HPDE6-E6E7 (cell line): ENCODE measurements at regions not wholly inside any gene's neighbourhood (a gene's known extent, or its start where the extent isn't known, plus 50 kb on each side); places are given as distances from the start of the nearest gene placed in this dataset.

Experiments used
- DNase-seq: peaks from one replicate; pipeline ENCODE4 v3.0.0; 2011; ENCODE audit warnings: missing footprints; ENCODE audit errors: extremely low spot score

DNA sequence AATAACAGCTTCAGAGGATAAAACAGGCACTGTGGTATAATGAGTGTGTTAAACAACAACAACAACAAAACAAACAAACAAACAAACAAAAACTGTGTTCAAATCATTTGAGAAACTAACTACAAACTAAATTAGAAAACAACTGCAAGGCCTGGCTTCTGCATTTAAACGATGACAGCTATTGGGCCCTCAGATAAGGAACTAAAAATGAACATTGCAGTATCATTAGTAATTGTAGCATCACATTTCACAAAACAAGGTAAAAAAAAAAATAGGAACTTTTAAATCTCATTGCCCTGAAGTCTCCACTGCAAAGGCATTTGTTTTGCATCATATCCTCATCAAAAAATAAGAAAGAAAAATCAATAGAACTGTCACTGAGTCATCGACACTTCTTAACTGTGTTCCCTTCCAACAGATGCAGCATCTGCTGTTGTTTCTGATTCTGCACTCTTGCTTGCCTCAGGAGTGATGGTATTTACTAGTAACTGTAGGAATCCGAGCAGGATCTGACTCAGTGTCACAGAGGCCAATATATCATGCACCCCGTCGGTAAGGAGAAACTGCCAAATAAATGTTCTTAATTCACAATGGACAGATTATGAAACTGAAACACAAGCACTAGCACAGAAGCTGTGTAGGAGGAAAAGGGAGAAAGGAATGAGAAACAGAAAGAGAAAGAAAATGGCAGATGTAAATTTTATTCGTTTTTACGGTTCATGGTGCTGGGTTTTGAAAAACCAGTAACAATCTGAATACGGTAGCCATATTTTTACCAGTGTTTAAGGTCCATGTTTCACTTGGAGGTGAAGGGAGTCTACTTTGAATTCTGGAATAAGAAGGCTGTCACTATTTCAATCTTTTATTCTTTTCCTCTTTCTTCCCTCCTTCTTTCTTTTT is 365.7 kb upstream of the EPHA7 start:
- DNase-seq, result peak; percentile 10

GRCh38 chr6:93779086-93779841 is 359.9 kb upstream of the EPHA7 start:
- no peak for DNase-seq

DNA sequence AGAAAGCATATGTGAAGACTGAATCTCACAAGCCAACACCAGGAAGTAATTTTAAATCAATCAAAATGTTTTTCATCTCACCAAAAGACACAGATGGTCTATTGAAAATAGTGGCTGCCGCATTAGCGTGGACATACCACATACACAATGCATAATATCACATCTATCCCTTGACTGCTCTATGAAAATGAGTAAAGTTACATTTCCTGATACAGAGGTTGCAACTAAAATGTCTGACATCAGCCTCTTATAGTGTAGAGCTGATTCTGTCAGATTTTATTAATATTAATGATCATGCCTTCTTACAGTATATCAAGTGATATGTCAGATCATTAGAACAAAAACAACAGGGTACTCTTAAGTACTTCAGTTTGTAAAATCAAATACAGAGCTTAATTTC is 339.8 kb upstream of the EPHA7 start:
- DNase-seq, result no peak

DNA sequence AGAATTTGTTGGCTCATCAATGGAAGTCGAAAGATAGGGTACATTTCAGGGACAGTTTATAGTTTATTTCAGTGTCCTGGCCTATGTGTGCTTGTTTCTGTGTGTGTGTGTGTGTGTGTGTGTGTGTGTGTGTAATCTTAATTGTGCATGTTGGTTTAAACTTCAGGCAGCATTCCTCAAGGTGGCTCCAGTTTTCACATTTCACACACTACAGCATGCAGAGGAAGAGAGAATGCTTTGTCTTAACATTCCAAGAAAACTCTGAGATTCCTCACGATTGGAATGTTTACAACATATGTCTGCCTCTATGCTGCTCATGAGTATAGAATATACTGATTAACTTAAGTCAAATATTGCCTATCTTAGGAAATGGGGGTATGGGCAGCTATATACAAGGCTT is 332.6 kb upstream of the EPHA7 start:
- no peak for DNase-seq

- DNase-seq, result no peak
These were observed 330.6 kb upstream of the EPHA7 start for GRCh38 chr6:93749930-93750329.

DNA sequence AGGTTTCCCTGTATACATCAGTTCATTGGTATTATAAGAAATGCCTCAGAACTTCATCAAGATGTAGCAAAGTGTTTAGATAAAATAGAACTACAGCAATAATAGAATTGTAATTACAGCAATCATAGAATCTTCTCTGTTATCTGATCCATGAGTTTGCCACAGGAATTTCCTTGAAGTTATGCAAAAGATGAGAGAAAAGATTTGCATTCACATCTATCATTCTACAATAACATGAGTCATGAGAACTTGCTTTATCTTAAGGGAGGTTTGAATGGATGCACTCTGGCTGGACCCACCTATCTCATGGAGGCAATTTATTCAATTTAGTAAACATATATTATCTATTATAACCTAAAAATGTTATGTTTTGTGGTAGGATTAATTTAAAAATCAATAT is 329.8 kb upstream of the EPHA7 start:
- no peak for DNase-seq

DNA sequence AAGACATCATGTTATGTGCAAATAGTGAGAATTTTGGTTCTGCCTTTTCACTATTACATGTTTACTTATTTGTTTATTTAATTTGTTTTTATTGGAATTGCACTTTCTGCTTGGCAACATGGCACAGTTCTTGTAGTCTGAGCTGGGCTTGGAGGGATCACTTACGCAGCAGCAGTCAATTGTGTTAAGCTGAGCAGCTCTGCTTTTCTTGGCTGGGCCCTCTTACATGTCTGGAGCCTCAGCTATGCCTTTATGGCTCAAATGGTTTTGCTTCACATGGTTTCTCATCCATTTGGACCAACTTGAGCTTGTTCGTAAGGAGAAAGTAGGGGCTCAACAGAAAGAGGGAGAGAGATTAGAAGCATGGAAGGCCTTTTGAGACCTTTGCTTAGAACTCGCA is 327.5 kb upstream of the EPHA7 start:
- no peak for DNase-seq

DNA sequence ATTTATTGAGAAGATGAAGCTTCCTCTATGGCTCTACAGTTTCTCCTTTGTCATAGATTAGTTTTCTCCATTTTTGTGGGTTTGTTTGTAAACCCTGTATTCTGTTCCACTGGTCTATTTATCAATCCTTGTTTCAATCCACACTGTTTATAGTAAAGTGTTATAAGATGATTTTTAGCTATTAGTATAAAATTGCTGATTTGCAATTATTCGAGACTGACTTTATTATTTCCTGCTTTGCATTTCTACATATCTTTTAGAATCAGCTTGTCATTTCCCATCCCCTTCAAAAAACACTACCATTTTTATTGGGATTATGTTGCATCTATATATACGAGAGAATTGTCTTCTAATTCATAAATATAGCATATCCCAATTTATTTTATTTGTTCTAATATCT is 325.9 kb upstream of the EPHA7 start:
- no peak for DNase-seq

- no peak for DNase-seq
These were observed 315.7 kb upstream of the EPHA7 start for GRCh38 chr6:93735099-93735498.

GRCh38 chr6:93731306-93731705 is 311.9 kb upstream of the EPHA7 start:
- DNase-seq, result no peak

DNA sequence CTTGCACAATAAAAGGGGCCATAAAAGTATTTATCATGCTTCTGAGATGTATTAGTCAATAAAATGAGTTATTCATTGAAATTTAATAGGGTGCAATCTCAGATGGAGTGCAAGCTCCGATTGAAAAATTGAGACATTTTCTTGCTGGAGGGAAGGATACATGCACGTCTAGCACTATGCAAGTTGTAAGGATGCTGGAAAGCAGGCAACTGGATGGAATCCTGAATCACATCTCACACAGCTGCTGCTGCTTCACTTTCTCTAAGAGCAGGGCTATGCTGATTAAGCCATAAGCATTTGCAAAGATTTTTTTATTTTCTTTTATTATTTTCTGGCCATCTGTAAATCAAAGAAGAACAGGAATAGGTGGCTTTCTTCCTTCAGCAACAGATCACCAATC is 308.8 kb upstream of the EPHA7 start:
- no peak for DNase-seq

- no peak for DNase-seq
These were observed 308.1 kb upstream of the EPHA7 start for GRCh38 chr6:93727447-93727846.

DNA sequence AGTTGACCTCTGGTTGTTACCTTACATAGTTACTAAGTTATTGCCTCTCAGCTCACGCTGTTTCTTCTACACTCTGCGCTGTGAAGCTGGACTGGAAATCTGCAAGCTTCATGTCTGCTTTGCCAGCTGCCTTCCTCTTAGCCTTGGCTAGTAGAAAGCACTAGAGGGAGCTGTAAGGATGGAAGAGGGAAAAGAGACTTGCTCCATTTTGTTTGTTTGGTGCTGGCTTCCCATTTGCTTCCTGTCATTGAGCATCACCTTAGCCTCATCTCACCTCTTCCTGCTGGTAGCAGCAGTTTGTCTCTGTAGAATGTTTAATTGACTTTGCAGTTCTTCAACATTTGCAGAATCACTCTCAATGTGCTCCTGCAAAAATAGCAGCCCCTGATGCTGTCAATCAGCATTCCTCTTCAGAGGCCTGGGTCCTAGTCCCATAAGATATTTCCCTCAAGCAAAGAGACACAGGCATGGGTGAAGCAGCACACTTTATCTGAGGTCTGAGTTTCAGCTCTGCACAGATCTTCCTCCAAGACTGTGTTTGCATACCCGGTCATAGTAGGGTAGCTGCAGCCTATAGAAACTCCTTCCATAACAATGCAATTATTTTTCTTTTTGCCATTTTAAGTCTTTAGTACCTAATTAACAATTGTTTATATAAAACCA is 302.2 kb upstream of the EPHA7 start:
- peak; percentile 21 for DNase-seq

DNA sequence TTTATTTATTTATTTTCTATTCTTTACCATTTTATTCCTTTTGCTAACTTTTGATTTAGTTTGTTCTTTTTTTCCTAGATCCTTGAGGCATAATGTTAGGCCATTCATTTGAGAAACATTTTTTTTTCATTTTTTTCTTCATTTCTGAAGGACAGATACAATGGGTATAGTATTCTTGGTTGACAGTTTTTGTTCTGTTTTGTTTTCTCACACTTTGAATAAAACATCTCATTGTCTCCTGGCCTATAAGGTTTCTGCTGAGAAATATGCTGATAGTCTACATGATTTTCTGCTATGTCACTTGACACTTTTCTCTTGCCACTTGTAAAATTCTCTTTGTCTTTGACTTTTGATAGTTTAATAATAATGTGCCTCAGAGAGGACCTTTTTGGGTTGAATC is 294.6 kb upstream of the EPHA7 start:
- no peak for DNase-seq

- DNase-seq, result no peak
These were observed 284.1 kb upstream of the EPHA7 start for GRCh38 chr6:93703431-93703830.

DNA sequence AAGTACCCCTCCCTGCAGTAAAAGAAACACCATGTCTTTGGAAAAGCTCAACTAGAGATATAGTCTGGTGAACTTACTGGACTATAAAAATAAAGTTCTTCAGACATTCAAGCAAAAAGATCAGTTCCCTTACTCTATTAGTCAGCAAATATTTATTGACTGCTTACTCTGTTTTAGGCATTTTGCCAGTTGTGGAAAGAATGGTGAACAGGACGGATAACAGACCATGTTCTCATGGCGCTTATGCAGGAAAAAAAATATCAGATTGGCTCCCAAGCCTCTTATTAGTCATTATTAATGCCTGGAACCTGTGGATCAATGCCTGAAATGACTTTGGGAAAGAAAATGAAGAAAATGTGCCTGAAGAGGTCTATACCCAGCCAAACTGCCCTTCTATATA is 282.2 kb upstream of the EPHA7 start:
- no peak for DNase-seq

- no peak for DNase-seq
These were observed 266.1 kb upstream of the EPHA7 start for GRCh38 chr6:93685494-93685893.

DNA sequence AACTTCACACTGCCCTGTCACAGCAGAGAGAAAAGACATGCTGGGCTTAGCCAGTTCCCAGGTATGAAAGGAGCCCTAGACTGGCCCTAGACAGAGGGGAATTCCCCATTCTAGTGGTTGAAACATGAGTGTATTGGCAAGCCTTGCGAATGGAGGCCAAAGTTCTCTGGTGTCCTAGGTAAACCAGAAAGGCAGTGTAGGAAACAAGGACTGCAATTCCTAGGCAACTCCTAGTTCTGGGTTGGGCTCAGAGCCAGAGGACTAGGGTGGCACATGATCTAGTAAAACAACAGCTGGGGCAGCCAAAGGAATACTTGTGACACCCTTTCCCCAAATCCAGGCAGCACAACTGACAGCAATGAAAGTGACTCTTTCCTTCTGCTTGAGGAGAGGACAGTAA is 265.0 kb upstream of the EPHA7 start:
- no peak for DNase-seq

DNA sequence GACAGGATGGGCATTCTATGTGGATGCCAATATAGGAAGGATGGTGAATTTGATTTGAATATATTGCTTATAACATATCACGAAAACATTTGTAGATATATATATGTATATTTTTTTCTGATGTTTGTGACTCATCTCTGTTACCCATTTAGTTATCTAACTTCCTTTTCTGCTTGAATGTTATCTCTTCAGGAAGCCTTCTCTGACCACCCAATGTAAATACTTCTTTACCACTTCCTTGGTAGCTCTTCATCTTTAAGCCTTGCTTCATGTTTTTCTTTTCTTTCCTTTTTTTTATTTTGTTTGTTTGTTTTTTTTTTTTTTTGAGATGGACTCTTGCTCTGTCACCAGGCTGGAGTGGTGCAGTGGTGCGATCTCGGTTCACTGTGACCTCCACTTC is 260.5 kb upstream of the EPHA7 start:
- DNase-seq, result no peak

DNA sequence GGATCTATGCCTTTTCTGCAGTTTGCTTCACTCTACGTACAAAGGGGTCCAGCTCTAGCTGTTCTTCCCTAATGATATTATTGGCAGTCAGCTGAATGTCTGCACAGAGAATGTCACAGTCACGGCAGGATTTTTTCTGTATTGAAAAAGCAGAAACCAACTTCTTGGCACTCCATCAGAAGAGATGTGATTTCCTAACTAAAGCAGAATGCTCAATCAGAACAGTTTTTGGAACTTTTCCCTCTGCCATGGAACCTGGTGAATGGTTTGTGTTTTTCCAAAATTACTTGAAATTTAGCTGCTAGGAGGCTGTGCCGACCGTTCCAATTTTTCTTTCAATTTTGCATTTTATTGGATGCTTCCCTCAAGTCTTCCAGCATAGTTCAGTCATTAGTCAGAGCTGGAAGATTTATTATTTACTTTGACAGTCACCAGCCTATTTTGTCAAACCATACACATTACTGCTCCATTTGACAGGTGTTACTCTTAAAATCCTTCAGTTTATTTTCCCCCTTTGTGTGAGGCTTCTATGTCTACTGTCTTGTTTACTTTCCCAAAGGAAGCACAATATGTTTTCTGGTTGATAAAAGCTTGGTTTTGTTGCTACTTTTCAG is 259.6 kb upstream of the EPHA7 start:
- DNase-seq, result no peak

DNA sequence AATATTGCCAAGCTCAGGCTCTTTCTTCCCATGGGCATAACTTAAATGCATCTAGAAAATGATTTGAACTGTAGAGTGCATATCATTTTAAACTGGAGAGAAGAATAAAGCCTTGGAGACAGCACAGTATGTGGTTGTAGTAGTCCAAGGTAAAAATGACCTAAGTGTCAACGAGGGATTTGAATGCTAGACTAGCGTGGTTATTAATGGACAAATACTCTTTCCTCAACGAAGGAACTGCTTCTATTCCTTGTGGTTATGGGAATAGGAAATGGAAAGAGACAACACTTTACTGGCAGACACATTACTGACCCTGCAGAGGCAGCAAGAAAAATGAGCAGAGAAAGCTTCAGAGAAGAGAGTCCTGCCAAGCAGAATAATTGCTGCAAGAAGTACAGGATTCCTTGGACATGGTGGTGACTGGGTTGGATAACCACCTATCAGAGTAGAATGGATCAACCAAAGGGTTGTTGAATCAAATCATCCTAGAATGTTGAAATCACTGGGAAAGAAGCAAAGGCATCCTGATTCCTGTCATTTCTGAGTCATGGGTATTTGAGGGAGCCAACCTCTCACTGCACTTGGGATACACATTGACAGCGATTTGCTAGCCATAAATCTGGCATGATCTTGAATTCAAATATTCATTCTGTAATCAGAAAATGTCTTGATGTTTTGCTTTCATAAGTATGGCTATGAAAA is 258.1 kb upstream of the EPHA7 start:
- DNase-seq, result no peak

DNA sequence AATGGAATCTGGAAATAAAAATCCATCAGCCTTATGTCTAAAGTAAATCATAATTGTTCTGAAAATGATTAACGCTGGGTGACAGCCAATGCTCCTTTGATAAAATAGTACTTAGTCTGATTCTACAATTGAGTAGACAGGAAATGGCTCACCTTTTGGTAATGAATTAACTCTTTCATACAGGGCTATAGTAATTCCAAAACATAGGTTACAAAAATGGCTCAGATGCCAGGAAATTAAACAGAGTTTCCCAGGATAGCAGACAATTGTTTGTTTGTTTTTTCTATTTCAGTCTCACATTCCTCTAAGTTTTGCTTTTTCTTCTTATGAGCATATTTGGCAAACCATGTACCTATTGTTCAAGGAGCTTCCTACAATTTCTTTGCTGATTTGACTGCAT is 257.2 kb upstream of the EPHA7 start:
- no peak for DNase-seq
